SKM-1 (cell line): ENCODE measurements at regions not wholly inside any gene's neighbourhood (a gene's known extent, or its start where the extent isn't known, plus 50 kb on each side); places are given as distances from the start of the nearest gene placed in this dataset.
"Not testable (repeated sequence)": the region's sequence is repeated elsewhere in the genome, so short reads cannot be mapped to it uniquely, and the experiment has no call there.

Experiments used
- DNase-seq: peaks from one replicate; lab custom pipeline; 2025; ENCODE audit not compliant: unreplicated experiment; lab: John Stamatoyannopoulos, UW

- no peak for DNase-seq
These were observed 381.4 kb upstream of the PODXL start for GRCh38 chr7:131937868-131938267.

DNA sequence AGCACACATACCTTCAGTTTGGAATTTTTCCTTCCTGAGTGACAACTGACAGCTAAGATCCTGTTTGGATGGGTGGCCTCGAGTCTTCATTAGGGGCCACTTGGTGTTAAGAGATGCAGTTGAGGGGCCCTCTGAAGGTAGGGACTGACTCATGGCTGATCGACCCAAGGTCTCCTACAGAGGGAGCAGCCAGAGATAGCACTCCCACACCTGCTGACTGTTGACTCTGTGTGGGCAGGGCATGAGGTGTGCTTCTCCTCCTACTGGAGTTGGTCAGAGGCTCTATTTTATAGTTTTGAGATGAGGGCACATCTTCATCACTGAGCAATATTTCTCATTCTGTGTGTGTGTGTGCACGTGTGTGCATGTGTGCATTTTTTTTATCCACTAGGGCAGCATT is 378.8 kb upstream of the PODXL start:
- DNase-seq = no peak

GRCh38 chr7:131934452-131934851 is 378.0 kb upstream of the PODXL start:
- no peak for DNase-seq

- no peak for DNase-seq
These were observed 377.4 kb upstream of the PODXL start for GRCh38 chr7:131933751-131934289.

DNA sequence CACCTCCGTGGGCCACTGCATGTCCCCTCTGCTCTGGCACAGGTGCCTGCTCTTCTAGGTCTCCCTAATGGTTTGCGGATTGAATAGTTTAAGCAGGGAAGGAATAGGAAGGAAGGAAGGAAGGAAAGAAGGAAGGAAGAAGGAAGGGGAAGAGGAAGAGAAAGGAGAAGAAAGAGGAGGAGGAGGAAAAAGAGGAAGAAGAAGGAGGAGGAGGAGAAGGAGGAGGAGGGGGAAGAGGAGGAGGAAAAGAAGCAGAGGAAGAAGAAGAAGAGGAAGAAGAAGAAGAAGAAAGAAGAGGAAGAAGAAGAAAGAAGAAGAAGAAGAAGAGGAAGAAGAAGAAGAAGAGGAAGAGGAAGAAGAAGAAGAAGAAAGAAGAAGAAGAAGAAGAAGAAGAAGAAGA is 376.8 kb upstream of the PODXL start:
- DNase-seq = not testable (repeated sequence)

- DNase-seq = no peak
These were observed 375.8 kb upstream of the PODXL start for GRCh38 chr7:131932271-131932670.

- no peak for DNase-seq
These were observed 374.9 kb upstream of the PODXL start for GRCh38 chr7:131931370-131931769.

- no peak for DNase-seq
These were observed 373.2 kb upstream of the PODXL start for GRCh38 chr7:131929632-131930031.

DNA sequence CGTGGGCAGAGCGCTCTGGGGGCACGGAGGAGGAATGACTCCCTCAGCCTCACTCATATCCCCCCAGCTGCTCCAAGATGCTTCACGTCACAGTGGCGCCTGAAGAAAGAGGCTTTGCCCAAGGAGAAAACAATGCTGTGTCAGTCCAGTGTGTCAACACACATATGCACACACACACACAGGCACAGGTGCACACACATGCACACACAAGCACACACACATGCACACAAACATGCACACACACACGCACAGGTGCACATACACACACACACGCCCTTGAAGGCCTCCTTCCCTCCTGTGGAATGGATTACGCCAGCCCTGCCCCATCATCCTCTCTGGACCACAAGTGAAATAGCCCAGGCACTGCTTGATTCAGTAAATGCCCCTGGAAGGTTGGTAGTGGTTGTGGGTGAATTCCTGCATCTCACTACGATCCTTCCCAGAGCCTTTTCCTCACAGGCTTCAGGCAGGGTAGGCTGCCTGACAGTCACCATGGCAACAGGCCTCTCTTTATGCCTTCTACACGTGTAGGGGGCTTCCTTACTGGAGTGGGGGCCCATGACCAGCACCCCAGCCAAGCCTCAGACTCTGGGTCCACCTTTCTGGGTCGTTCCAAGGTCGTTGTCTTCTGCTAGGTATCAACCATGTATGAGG is 371.5 kb upstream of the PODXL start:
- no peak for DNase-seq

GRCh38 chr7:131925636-131926035 is 369.2 kb upstream of the PODXL start:
- no peak for DNase-seq

- DNase-seq = no peak
These were observed 368.4 kb upstream of the PODXL start for GRCh38 chr7:131924857-131925256.

DNA sequence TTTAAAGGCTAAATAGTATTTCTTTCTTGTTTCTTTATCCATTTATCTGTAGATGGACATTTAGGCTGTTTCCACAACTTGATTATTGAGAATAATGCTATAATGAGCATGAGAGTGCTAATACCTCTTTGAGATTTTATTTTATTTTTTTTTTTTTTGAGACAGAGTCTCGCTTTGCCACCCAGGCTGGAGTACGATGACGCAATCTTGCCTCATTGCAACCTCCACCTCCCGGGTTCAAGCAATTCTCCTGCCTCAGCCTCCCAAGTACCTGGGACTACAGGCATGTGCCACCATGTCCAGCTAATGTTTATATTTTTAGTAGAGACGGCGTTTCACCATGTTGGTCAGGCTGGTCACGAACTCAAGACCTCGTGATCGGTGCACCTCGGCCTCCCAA is 366.5 kb upstream of the PODXL start:
- DNase-seq = not testable (repeated sequence)

DNA sequence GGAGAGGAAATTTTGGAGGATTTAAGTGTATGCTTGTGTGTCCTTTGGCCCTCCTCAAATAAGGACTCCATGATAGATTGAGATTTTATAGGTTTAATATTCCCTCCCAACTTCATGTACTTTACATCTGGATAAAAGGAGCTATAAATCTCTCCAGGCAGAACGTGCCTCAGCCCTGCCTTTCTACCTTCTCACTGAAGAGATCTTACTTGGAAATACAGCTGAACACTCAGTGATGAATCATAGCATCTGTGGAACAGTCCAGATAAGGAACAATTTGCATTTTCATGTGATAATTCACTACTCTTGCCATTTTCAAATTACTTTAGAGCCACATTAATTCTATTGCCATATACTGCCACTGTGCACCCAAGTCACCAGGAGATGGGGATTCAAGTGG is 364.6 kb upstream of the PODXL start:
- DNase-seq = no peak

- no peak for DNase-seq
These were observed 363.7 kb upstream of the PODXL start for GRCh38 chr7:131919920-131920709.

- no peak for DNase-seq
These were observed 354.7 kb upstream of the PODXL start for GRCh38 chr7:131911112-131911511.

DNA sequence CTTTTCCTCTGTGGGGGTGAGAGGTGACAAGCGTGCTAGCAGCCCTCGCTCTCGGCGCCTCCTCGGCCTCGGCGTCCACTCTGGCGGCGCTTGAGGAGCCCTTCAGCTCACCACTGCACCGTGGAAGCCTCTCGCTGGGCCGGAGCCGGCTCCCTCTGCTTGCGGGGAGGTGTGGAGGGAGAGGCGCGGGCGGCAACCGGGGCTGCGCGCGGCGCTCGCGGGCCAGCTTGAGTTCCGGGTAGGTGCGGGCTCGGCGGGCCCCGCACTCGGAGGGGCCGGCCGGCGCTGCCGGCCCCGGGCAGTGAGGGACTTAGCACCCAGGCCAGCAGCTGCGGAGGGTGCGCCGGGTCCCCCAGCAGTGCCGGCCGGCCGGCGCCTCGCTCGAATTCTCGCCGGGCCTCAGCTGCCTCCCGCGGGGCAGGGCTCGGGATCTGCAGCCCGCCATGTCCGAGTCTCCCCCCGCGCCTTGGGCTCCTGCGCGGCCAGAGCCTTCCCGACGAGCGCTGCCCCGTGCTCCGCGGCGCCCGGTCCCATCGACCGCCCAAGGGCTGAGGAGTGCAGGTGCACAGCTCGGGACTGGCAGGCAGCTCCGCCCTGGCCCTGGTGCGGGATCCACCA is 352.8 kb upstream of the PODXL start:
- no peak for DNase-seq

DNA sequence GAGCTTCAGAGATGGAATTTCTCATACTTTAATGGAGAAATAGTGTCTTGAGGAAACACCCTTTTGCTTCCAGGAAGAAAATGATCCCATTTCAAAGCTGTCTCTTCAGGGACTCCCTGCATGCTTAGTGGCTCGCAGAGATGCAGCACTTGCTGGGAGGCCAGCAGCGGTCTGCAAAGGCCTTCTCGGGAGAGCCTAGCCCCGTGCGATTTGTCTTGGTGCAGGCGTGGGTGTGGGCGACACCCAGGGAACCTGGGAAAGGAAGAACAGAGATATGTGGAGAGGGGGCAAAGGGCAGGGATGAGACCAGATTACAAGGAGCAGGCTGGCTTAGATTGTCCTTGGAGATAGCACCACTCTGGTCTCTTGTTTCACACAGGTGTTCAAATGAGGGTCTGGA is 352.3 kb upstream of the PODXL start:
- no peak for DNase-seq

- DNase-seq = no peak
These were observed 349.1 kb upstream of the PODXL start for GRCh38 chr7:131905471-131905973.

- no peak for DNase-seq
These were observed 348.4 kb upstream of the PODXL start for GRCh38 chr7:131904760-131905327.

DNA sequence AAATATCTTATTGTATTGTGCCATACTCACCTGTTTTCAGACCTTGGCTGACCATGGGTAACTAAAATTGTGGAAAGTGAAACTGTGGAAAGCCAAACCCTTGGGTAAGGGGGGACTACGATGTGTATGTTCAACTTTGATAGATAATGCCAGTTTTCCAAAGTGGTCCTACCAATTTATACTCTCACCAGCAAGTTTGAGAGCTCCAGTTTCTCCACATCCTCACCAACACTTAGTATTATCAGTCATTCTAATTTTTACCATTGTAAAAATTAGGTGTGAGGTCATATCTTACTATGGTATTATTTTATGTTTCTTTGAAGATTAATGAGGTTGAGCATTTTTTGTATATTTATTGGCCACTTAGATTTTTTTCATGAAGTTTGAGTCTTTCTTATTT is 346.9 kb upstream of the PODXL start:
- DNase-seq = no peak

GRCh38 chr7:131900785-131901287 is 344.4 kb upstream of the PODXL start:
- DNase-seq = no peak
